ENCODE measurements at regions not wholly inside any gene's neighbourhood (a gene's known extent, or its start where the extent isn't known, plus 50 kb on each side); places are given as distances from the start of the nearest gene placed in this dataset.
"Not testable (repeated sequence)": the region's sequence is repeated elsewhere in the genome, so short reads cannot be mapped to it uniquely, and the experiment has no call there.

GRCh38 chr9:68603371-68603770 is 62.7 kb upstream of the TMEM252 start:
- ATAC-seq (ENCODE audit: low FRiP score in 2 of 2) (no peak), DNase-seq (no peak)
- Histone ChIP-seq H3K4me3 (no peak overlapping the region), H3K27ac (no peak overlapping the region), H3K9me3 (no peaks in the 10 kb centered on the region), H3K36me3 (no peaks in the 10 kb centered on the region), H3K27me3 (no peaks in the 10 kb centered on the region), H3K4me1 (no peaks in the 10 kb centered on the region)
- 78 to 79% methylated on average over 2 of the region's 2 CpGs for WGBS, 2 donors
- TF ChIP-seq POLR2A (IDR thresholded peaks at IDR 0.05) (no peak), CTCF (IDR thresholded peaks at IDR 0.05) (no peak), POLR2AphosphoS5 (IDR thresholded peaks at IDR 0.05) (no peak), EP300 (IDR thresholded peaks at IDR 0.05) (no peak)

GRCh38 chr9:68608763-68609162 is 68.1 kb upstream of the TMEM252 start:
- H3K36me3 ChIP-seq = no peaks in the 10 kb centered on the region
- DNase-seq (peak in 1 of 2 donors; percentile 71), ATAC-seq (ENCODE audit: low FRiP score in 2 of 2) (no peak)
- no peak overlapping the region for H3K27ac ChIP-seq
- TF ChIP-seq CTCF (IDR thresholded peaks at IDR 0.05) (no peak), POLR2AphosphoS5 (IDR thresholded peaks at IDR 0.05) (no peak), EP300 (IDR thresholded peaks at IDR 0.05) (no peak), POLR2A (IDR thresholded peaks at IDR 0.05) (no peak)
- no peaks in the 10 kb centered on the region for H3K27me3 ChIP-seq
- no peaks in the 10 kb centered on the region for H3K4me1 ChIP-seq
- 82 to 84% methylated on average over 16 to 17 of the region's 17 CpGs for WGBS, 2 donors
- no peaks in the 10 kb centered on the region for H3K9me3 ChIP-seq
- no peak overlapping the region for H3K4me3 ChIP-seq

- ATAC-seq (ENCODE audit: low FRiP score in 2 of 2) = no peak
- H3K4me3 ChIP-seq = no peak overlapping the region
- H3K9me3 ChIP-seq = no peaks in the 10 kb centered on the region
- no peak for DNase-seq
- H3K27ac ChIP-seq = no peak overlapping the region
- H3K4me1 ChIP-seq = no peaks in the 10 kb centered on the region
- no peak for TF ChIP-seq EP300 (IDR thresholded peaks at IDR 0.05)
- TF ChIP-seq POLR2A (IDR thresholded peaks at IDR 0.05) = no peak
- TF ChIP-seq POLR2AphosphoS5 (IDR thresholded peaks at IDR 0.05) = no peak
- no peak for TF ChIP-seq CTCF (IDR thresholded peaks at IDR 0.05)
- WGBS, 2 donors = 85 to 92% methylated on average over 7 of the region's 7 CpGs
- H3K27me3 ChIP-seq = no peaks in the 10 kb centered on the region
- H3K36me3 ChIP-seq = no peaks in the 10 kb centered on the region
Measured at GRCh38 chr9:68609901-68610415, 69.3 kb upstream of the TMEM252 start.

- DNase-seq (no peak), ATAC-seq (ENCODE audit: low FRiP score in 2 of 2) (no peak)
- Histone ChIP-seq H3K27ac (no peak overlapping the region), H3K9me3 (no peaks in the 10 kb centered on the region), H3K4me1 (no peaks in the 10 kb centered on the region), H3K4me3 (no peak overlapping the region), H3K36me3 (no peaks in the 10 kb centered on the region), H3K27me3 (no peaks in the 10 kb centered on the region)
- TF ChIP-seq POLR2A (IDR thresholded peaks at IDR 0.05) (no peak), EP300 (IDR thresholded peaks at IDR 0.05) (no peak), CTCF (IDR thresholded peaks at IDR 0.05) (no peak), POLR2AphosphoS5 (IDR thresholded peaks at IDR 0.05) (no peak)
- WGBS, 2 donors = 90 to 91% methylated on average over 4 of the region's 4 CpGs
Measured at GRCh38 chr9:68614121-68614520, 73.4 kb upstream of the TMEM252 start.

- DNase-seq = peak in 1 of 2 donors; percentile 70
- 96% methylated on average over 31 of the region's 32 CpGs; no CpG with 5 or more reads in 1 of the 2 donors for WGBS, 2 donors
- H3K27me3 ChIP-seq; ATAC-seq (ENCODE audit: low FRiP score in 2 of 2); H3K9me3 ChIP-seq; H3K36me3 ChIP-seq; H3K4me1 ChIP-seq; H3K4me3 ChIP-seq; H3K27ac ChIP-seq: not testable (repeated sequence)
Measured at GRCh38 chr9:68617011-68617410, 76.3 kb upstream of the TMEM252 start.
